Activated naive CD4-positive, alpha-beta T cell treated with Interleukin-2 at 50 U/mL for 16 hours (primary cell): ENCODE measurements at regions not wholly inside any gene's neighbourhood (a gene's known extent, or its start where the extent isn't known, plus 50 kb on each side); places are given as distances from the start of the nearest gene placed in this dataset.

Experiments used
- DNase-seq: peaks from one replicate; pipeline ENCODE4 v3.0.0-alpha.2; 2020

DNA sequence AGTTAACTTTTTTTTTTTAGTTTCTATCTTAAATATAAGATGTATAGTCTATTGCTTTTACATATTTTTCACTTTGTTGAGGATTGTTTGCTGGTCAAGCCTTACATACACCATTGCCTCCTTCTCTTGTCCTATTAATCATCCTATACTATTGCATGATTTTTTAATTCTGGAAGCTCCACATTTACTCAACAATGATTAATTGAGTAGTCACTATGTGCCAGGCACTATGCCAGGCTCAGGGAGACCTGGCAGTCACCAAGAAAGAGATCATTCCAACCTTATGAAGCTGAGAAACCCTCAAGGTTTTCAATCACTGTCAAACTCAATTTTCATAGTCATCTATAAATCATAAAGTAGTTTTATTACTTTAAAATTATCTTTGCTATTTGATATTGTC lies 626.2 kb downstream of the IGSF11 start:
- no peak for DNase-seq

DNA sequence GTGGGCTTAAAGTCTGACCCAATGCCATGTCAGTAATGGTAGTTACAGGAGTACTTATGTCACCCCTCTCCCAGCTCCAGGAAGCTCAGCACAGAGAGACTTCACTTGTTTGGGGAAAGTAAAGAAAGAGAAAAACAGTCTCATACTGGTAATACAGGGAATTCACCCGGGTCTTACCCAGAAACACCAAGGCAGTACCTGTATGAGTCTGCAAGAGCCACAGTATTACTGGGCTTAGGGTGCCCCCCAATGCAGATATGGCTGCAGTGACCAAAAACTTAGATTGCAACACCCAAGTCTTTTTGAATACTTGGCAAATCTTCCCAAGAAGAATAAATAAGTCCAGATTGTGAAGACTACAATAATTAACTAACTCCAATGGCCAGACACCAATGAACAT lies 622.1 kb downstream of the IGSF11 start:
- DNase-seq: no peak

DNA sequence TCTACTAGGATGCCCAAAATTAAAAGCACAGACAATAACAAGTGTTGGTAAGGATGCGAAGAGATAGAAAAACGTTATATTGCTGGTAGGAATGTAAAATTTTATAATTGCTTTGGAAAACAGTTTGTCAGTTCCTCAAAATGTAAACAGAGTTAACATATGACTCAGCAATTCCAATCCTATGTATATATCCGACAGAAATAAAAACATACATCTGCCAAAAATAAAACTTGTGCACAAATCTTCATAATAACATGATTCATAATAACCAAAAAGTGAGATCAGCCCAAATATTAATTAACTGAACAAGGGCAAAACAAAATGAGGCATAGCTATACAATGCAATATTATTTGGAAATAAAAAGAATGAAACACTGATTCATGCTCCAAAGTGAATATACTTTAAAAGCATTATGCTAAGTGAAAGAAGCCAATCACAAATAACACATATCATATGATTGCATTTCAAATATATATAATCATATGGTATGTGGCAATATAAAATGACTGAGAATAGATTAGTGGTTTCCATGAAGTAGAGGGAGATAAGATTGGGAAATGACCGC lies 609.3 kb downstream of the IGSF11 start:
- no peak for DNase-seq

DNA sequence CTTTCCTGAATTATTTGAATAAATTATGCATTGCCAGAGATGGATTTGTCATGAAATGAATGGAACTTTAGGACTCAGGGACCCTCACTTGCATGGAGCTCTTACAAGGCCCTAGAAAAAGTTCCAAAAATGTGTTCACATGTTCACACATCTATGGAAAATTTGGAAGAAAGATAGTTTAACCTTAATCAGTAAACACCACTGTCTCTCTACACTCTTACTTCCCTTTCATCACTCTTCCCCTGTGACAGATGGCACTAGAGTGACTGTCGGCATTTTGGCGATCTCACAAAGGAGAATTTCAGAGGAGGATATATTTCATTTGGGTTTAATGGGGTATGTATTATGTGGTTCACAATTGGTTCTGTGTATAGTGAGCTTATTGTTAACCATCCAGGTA lies 600.8 kb downstream of the IGSF11 start:
- no peak for DNase-seq

DNA sequence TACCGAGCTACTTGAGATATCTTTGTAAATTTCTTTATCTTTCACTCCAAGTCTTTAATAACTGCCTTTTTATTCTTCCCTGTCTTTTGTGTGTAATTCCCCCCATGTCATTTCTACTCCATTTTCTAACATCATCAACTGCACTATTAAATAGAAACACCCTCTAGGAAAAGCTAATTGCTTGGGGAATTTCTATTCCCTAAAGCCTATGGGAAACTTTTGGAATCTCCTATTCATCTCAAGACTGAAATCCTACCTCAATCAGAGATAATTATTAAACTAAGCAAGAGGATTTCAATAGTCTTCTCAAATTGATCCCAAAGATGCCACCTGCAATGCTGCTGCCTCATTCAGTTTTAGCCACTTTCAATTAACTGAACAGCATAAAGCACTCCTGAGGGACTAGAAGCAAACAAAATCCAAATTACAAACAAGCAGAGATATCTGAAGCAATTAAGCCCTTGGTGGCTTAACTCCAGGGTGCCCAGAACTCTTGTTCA lies 598.7 kb downstream of the IGSF11 start:
- DNase-seq: no peak

DNA sequence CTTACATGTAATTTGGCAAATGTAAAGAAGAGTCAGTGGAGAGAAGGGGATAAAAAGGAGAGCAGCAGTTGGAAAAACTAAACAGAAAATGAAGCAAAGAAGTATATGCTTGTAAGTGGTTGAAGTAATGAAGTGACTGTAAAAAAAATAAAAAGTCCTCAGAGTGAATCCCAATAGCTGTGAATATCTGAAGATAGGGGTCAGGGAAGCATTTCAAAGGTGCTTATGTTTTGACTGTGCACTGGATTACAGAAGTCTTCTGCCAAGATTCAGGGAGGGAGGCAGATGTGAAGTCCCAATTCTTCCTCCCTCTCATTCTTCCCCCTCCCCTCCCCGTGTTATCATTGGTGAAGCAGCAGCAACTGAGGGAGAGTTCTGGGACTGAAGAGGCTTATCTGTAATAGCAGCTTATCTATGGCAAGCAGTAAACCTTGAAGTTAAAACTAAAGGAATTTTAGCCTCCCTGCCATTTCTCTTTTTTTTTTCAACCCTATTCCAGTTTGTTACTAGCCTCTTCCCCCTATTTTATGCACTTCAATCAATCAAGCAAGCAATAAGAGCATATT lies 597.9 kb downstream of the IGSF11 start:
- DNase-seq: no peak

DNA sequence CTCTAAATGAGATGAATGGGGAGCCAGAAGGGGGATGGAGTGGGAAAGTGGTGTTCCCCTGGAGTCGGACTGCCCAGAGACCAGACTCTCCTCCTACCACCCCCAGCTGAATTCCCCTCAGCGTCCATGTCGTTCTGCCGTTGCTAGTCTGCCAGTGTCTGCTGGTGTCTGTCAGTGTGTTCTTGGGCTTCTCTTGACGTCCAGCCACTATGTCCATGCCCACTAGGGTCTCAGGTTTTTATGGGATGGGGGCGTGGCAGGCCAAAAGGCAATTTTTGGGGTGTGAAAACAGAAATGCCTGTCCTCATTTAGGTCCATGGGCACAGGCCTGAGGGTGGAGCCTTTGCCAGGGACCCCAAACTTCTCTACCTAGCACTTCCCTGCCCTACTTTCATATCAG lies 589.6 kb downstream of the IGSF11 start:
- DNase-seq: no peak

DNA sequence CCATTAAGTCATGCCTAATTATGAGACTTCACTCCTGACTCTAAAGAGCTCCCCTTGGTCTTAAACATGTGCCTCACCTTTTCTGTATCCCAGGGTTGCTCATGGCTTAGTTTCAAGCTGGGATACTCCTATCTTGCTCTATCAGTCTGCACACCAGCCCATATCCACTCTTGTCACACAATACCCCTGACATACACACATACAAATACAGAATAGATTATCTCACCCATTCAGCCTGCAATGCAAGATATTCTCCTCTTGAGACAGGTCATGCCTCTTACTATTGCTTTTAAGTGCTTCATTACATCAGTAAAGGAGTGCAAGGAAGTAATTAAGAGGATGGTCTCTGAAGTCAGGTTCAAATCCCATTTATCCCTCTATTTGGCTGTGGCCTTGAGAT lies 587.3 kb downstream of the IGSF11 start:
- no peak for DNase-seq

DNA sequence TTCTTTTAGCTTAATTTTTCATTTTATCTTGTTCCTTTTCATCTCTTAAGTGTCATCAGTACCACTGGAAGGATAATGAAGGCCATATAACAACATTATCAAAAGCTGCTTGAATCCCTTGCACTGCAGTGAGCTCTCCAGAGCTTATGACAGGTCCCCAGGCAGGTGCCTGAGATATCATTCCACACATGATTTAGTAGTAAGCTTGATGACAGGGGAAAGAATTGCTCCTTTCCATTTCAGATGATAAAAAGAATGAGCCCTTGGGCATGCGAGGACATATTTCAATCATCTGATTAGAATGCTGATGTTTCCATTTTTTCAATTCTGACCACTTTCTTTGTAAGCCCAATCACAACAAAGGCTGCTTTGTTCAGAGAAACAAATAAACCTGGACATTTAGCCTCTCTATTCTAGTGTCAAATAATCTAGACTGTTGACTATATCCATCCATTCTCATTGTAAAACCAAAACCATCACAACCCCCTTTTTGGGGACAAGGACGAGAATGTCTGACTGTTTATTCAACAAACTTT lies 567.8 kb downstream of the IGSF11 start:
- no peak for DNase-seq

DNA sequence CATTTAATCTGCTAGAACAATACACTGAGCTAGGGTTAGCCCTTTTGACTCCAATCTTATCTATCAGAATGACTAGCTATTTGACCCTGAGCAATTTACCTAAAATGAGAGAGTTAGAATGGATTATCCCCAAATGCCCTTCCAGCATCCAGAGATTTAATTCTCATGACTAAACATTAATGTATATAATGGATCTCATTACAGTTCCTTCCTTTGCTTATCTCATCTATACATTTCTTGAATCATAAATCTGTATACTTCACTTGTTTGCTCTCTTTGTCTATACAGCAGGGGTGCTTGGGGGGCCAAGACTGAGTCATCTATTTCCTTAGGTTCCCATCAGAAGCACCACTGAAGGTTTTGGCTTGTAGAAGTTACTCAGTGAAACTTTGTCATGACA lies 565.8 kb downstream of the IGSF11 start:
- DNase-seq: no peak

DNA sequence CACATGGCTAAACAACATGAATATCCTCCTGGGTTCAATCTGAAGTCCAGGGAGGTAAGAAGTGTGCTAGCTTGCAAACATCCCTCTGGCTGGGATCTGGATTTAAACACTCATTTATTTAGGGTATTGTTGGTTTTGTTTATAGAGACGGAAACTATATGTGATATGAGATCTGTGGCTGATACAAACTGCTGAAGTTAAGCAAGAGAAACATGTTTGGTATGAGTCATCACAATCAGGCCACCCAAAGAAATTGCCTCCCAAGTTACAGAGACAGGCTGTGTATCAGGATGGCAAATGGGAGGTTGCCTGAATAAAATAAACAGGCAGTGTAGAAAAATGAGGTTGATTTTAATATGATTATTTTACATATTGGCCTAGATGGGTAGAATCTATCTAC lies 562.1 kb downstream of the IGSF11 start:
- no peak for DNase-seq

DNA sequence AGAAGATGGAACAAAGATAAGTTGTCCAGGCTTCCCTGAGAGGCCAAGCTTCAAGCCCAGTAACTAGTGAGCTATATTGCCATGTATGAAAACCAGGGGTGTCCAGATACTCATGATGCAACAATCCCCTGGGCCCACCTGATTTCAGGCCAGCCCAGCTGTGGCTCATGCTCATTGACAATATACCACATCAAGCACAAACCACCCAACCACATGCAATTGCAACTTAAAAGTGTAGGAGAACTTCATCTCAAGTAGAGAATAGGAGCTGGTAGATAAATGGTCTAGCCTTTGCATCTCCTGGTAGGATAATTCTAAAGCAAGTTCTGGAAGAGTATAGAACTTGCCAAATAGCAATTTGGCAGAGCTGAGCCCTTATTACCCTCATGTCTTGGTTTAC lies 561.3 kb downstream of the IGSF11 start:
- no peak for DNase-seq

DNA sequence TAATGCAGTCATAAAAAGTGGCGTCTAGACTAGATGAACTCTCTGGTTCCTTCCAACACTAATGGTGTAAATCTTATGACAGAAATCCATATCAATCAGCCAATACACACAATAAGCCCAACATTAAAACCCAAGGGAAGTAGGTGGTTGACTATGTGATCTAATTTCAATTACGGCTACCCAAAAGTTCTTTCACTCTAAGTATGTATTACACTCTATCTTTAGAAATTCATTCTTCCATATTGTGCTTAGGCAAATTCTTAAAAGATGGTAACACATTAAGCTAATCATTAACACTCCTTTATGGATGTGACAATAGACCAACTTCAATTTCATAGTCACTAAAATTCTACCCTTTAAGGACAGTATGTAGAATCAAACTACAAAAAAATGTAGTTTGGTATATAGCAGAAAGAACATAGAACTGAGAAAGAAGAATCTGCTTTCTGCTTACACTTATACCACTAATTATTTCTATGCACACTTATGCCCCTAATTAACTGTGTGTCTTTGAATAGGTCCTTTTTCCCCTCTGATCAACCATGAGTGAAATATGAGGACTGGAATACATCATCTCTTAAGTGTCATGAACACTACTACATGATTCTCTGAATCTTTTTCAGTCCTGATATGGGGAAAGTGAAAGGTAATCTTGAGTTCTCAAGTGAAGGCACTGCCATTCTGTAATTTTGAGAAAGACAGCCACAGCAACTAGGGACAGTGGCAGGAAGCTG lies 557.6 kb downstream of the IGSF11 start:
- DNase-seq: no peak

DNA sequence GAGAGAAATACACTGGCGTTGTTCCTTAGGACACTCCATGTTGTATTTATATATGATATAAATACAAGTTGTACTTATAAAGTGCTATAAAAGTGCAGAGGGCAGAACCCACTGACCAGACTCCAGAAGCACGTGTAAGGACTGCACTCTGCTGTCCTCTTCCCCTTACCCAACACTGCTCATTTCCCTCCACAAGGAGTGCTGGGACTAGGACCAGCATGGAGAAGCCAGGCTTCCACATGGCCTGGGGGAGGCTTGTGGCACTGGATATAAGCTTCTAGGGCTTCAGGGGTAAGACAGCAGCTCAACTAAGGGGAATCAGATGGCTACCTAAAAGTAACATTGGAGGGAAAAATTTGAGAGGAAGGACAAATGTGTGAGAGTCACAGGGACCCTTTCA lies 556.9 kb downstream of the IGSF11 start:
- DNase-seq: no peak

DNA sequence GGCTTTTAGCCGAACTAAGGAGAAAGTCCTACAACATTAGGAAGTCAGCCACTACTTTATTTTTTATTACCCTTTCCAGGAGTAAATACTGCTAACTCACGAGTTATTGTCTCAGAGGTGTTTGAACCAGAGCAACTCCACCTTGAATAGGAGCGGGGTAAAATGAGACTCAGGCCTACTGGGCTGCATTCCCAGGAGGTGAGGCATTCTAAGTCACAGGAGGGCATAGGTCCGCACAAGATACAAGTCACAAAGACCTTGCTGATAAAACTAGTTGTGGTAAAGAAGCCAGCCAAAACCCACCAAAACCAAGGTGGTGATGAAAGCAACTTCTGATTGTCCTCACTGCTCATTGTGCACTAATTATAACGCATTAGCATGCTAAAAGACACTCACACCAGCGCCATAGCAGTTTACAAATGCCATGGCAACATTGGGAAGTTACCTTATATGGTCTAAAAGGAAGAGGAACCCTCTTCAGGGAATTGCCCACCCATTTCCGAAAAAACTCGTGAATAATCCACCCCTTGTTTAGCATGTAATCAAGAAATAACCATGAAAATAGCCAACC lies 555.9 kb downstream of the IGSF11 start:
- DNase-seq: no peak

DNA sequence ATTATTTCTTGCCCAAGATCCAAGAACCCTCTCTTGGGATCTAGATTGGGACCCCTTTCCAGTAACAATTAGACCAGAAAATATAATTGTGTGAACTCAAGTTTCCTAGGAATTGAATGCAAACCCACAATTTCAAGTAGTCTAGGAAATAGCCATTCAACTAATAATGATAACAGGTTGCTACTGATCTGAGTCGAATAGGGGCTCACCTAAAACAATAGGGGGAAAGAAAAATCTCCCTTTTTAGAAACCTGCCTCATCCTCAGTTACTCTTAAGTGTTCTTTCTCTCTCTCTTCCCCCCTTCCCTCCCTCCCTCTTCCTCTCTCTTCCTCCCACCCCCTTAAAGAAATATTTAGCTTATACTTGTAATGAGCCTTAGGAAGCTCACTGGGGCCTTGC lies 555.3 kb downstream of the IGSF11 start:
- DNase-seq: no peak

DNA sequence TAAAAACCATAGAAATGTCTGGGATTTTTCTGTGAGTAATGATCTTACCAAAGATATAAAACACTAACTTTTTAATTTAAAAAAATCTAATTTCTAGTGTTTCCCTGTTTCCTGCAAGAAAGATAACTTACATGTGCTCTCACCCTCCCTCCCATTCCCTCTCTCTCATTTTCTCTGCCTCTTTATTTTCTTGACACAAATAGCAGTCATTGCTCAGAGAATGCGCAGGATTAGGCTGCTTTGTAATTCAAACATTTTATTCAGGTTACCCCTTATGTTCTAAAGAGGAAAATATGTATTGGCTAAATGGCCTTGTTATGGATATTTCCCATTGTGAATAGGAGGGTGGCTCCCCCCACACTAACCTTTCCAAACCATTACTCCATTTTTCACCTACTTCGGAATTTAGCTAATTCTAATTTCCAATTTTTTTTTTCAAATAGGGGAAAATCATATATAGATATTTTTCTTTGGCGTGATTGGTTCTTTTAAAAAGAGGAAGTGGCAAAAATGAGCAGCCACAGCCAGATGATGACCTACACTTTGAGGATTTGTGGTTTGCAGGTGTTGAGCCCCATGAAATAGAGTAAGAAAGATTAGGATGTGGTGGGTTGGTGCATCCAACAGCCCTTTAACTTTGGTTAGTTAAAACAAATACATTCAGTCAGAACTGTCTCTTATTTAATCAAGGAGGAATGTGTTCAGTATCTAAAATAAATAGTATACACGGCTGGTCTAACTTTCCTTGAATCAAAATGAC lies 554.4 kb downstream of the IGSF11 start:
- no peak for DNase-seq

DNA sequence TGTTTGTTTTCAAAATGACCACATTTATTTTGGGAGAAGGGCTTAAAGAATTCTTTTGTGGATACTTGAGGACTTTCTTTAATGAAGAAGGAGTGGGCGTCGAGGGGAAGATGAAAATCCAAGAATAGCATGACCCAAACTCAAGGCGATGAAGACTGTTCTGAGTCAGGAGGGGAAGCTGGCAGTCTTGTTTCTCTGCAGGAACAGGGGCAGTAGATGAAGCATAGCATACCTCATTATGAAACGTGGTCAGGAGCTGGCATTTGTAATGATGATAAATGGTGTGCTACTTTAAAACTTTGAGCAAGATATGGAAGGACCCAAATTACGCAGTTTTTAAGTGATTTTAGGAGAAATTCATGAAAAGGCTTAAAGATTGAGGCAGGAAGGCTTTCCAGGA lies 549.0 kb downstream of the IGSF11 start:
- no peak for DNase-seq

DNA sequence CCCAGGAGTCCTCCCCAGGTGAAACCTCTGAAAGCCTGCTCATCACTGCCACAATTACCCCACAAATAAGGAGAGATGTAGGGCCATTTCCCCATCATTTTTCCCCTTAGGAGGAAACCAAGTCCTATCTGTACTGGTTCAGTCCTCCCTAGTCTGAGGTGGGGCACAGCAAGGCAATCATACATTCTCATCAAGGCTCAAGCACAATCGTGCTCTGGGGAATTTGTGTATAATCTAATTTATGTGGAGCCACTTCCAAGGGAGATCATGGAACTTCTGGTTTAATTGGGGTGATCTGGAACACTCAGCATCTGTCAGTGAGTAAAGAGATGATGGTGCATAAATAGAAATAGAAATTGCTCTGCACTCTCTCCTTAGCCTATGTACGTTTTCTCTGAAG lies 546.9 kb downstream of the IGSF11 start:
- no peak for DNase-seq

DNA sequence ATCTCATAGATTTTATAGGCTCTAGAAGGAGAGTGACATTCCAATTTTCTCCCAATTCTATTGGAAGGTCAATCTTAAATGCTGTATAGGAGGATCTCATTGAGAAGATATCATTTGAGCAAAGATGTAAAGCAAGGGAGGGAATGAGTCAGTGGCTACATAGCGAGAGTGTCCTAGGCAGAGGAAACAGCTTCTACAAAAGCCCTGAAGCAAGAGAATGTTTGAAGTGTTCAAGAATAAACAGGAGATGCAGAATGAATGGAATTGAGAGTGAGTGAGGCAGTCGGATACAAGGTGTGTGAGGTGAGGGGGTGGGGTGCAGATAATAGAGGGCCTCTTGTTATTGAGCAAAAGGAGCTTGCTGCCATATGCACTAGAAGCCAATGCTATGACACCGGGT lies 545.9 kb downstream of the IGSF11 start:
- no peak for DNase-seq

DNA sequence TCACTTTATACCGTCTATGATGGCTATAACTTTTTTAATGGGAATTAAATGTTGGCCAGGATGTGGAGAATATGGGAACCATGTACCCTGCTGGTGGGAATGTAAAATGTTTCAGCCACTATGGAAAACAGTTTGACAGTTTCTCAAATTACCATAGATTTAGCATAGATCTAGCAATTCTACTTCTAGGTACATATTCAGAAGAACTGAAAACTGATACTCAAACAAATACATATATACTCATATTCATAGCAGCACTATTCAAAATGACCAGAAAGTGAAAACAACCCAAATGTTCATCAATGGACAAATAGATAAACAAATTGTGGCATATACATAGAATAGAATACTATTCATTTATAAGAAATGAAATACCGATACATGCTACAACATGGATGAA lies 539.4 kb downstream of the IGSF11 start:
- no peak for DNase-seq

DNA sequence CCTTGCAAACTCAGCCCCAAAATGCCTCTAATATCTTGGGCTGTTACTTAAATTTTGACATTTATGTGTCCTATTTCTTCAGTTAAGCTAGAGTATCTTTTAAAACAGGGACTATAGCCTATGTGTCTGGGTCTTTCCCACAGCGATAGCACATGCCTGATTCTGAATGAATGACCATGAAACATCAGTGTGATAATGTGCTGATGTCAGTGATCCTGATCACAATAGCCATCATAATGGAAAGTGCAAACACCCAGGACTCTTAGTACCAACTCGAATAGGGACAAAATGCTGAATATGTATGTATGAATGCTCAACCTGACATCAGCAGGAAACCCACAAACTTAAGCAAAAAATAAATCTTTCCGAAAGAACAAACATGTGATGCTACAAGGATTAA lies 537.4 kb downstream of the IGSF11 start:
- DNase-seq: no peak

DNA sequence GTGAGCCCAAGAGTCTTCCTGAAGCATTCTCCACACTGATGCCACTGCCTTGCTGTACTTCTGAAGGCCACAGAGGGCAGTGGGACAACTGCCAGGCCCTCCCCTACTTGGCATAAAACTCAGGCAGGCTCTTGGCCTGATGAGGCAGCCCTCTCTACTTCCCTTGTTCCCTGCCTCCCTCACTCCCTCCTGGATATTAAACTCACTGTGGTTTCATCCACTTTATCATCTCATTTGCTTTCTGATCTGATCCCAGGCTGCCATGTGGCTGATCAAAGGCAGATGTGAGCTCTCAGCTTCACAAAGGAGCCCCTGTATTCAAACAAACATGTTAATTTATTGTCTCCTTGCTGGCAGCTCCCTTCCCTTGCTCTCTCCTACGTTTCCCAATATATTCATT lies 533.5 kb downstream of the IGSF11 start:
- no peak for DNase-seq
